Osteoblast (primary cell): ENCODE measurements at regions not wholly inside any gene's neighbourhood (a gene's known extent, or its start where the extent isn't known, plus 50 kb on each side); places are given as distances from the start of the nearest gene placed in this dataset.
A peak's percentile ranks its signal among the peaks of the same experiment; 100 is the strongest.

Experiments
- DNase-seq: peaks from one replicate; pipeline ENCODE4 v3.0.0; 2011; ENCODE audit warnings: low spot score, mixed read lengths; ENCODE audit not compliant: insufficient read length; ENCODE audit errors: missing footprints
- H2AFZ ChIP-seq: 2 replicates; pipeline ENCODE4 v1.6.0; 2011; ENCODE audit warnings: mild to moderate bottlenecking, low read length
- H3K27ac ChIP-seq: 2 replicates; pipeline ENCODE4 v1.5.1; 2011; ENCODE audit warnings: mild to moderate bottlenecking, low read depth, low read length, moderate library complexity
- H3K27me3 ChIP-seq: 2 replicates; pipeline ENCODE4 v1.6.0; 2012; ENCODE audit warnings: mild to moderate bottlenecking, control low read depth, inconsistent platforms, low read length, moderate library complexity; ENCODE audit not compliant: insufficient read depth
- H3K36me3 ChIP-seq: 2 replicates; pipeline ENCODE4 v1.5.1; 2011; ENCODE audit warnings: mild to moderate bottlenecking, low read length, control low read depth, moderate library complexity; ENCODE audit not compliant: insufficient read depth
- H3K4me1 ChIP-seq: 2 replicates; pipeline ENCODE4 v1.5.1; 2011; ENCODE audit warnings: mild to moderate bottlenecking, low read length, control low read depth, moderate library complexity; ENCODE audit not compliant: insufficient read depth
- H3K4me2 ChIP-seq: 2 replicates; pipeline ENCODE4 v1.6.0; 2011; ENCODE audit warnings: mild to moderate bottlenecking, low read length; ENCODE audit not compliant: insufficient read depth
- H3K4me3 ChIP-seq: fragments of 200-600 bp; sonication (generic); 3 replicates; pipeline ENCODE4 v1.5.1; 2012; ENCODE audit warnings: mild to moderate bottlenecking, low read length, inconsistent platforms; ENCODE audit not compliant: insufficient read depth
- H3K79me2 ChIP-seq: 2 replicates; pipeline ENCODE4 v1.6.0; 2012; ENCODE audit warnings: mild to moderate bottlenecking, low read length, control low read depth, inconsistent platforms; ENCODE audit not compliant: insufficient read depth
- H3K9me3 ChIP-seq: 2 replicates; pipeline ENCODE4 v1.5.1; 2011; ENCODE audit warnings: low read depth, low read length, control low read depth
- H4K20me1 ChIP-seq: 2 replicates; pipeline ENCODE4 v1.6.0; 2012; ENCODE audit warnings: mild to moderate bottlenecking, low read length, control low read depth; ENCODE audit not compliant: insufficient read depth
- CTCF ChIP-seq: IDR thresholded peaks from 2 replicates; pipeline ENCODE4 v1.5.1; 2011; ENCODE audit warnings: mild to moderate bottlenecking, low read depth, low read length, moderate library complexity; ENCODE audit errors: extremely low read depth

GRCh38 chr3:7793786-7794185 is 707.8 kb upstream of the LMCD1 start:
- DNase-seq, result no peak
- Histone ChIP-seq H4K20me1 (no peaks in the 10 kb centered on the region), H3K27ac (no peak overlapping the region)

DNA sequence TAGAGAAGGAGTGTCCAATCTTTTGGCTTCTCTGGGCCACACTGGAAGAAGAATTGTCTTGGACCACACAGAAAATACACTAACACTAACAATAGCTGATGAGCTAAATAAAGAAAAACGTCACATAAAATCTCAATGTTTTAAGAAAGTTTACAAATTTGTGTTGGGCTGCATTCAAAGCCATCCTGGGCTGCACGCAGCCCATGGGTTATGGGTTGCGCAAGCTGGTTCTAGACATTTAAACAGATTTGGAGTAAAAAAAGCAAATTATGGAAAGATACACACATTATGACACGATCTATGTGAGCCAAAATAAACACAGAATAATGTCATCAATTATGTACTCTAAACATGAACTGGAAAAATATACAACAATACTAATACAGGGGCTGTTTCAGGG is 703.3 kb upstream of the LMCD1 start:
- Histone ChIP-seq H3K4me2 (no peak overlapping the region), H3K4me3 (no peak overlapping the region), H3K27me3 (no peaks in the 10 kb centered on the region), H3K36me3 (no peaks in the 10 kb centered on the region), H3K4me1 (no peaks in the 10 kb centered on the region), H3K27ac (no peak overlapping the region), H2AFZ (no peak overlapping the region), H3K79me2 (no peaks in the 10 kb centered on the region), H3K9me3 (peaks cover 2% of the 10 kb centered on the region), H4K20me1 (no peaks in the 10 kb centered on the region)
- no peak for TF ChIP-seq CTCF
- no peak for DNase-seq

More at GRCh38 chr3:7793786-7794185, 707.8 kb upstream of the LMCD1 start:
- Histone ChIP-seq H3K4me1 (no peaks in the 10 kb centered on the region), H3K79me2 (no peaks in the 10 kb centered on the region), H3K4me2 (no peak overlapping the region), H3K36me3 (no peaks in the 10 kb centered on the region), H3K27me3 (no peaks in the 10 kb centered on the region), H3K4me3 (no peak overlapping the region), H3K9me3 (peaks cover 2% of the 10 kb centered on the region), H2AFZ (no peak overlapping the region)
- no peak for TF ChIP-seq CTCF

- Histone ChIP-seq H3K9me3 (peaks cover 2% of the 10 kb centered on the region), H2AFZ (no peak overlapping the region), H4K20me1 (no peaks in the 10 kb centered on the region), H3K4me3 (no peak overlapping the region), H3K4me2 (no peak overlapping the region), H3K79me2 (no peaks in the 10 kb centered on the region), H3K27me3 (no peaks in the 10 kb centered on the region), H3K4me1 (no peaks in the 10 kb centered on the region), H3K27ac (no peak overlapping the region), H3K36me3 (no peaks in the 10 kb centered on the region)
- DNase-seq, result peak; percentile 19
- no peak for TF ChIP-seq CTCF
These were observed 701.4 kb upstream of the LMCD1 start for GRCh38 chr3:7800006-7800780.

- Histone ChIP-seq H3K27me3 (no peaks in the 10 kb centered on the region), H3K4me1 (no peaks in the 10 kb centered on the region), H3K36me3 (no peaks in the 10 kb centered on the region), H2AFZ (no peak overlapping the region), H3K4me3 (no peak overlapping the region), H4K20me1 (no peaks in the 10 kb centered on the region), H3K79me2 (no peaks in the 10 kb centered on the region), H3K27ac (no peak overlapping the region), H3K4me2 (no peak overlapping the region), H3K9me3 (no peaks in the 10 kb centered on the region)
- no peak for DNase-seq
- no peak for TF ChIP-seq CTCF
These were observed 689.1 kb upstream of the LMCD1 start for GRCh38 chr3:7812490-7812889.
